ENCODE measurements at regions not wholly inside any gene's neighbourhood (a gene's known extent, or its start where the extent isn't known, plus 50 kb on each side); places are given as distances from the start of the nearest gene placed in this dataset.

DNA sequence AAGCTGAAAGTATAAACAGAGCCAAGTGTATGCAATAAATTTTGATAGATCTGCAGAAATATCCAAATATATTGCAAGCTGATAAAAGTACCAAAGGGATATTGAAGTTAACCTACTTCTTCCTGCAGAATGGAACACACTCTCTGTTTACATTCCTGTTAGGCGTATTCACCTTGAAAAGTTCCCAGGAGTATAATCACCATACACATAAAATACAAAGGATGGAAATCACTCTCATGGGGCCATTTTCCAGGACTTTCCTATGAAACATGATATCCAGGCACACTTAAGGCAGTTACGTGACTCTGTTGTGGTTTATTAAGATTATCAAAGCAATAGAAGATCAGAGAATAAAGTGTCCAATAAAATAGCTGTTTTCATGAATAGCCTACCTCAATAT, 1142.3 kb downstream of the NLGN4X start (continued):
- TF ChIP-seq, protein P1, sequence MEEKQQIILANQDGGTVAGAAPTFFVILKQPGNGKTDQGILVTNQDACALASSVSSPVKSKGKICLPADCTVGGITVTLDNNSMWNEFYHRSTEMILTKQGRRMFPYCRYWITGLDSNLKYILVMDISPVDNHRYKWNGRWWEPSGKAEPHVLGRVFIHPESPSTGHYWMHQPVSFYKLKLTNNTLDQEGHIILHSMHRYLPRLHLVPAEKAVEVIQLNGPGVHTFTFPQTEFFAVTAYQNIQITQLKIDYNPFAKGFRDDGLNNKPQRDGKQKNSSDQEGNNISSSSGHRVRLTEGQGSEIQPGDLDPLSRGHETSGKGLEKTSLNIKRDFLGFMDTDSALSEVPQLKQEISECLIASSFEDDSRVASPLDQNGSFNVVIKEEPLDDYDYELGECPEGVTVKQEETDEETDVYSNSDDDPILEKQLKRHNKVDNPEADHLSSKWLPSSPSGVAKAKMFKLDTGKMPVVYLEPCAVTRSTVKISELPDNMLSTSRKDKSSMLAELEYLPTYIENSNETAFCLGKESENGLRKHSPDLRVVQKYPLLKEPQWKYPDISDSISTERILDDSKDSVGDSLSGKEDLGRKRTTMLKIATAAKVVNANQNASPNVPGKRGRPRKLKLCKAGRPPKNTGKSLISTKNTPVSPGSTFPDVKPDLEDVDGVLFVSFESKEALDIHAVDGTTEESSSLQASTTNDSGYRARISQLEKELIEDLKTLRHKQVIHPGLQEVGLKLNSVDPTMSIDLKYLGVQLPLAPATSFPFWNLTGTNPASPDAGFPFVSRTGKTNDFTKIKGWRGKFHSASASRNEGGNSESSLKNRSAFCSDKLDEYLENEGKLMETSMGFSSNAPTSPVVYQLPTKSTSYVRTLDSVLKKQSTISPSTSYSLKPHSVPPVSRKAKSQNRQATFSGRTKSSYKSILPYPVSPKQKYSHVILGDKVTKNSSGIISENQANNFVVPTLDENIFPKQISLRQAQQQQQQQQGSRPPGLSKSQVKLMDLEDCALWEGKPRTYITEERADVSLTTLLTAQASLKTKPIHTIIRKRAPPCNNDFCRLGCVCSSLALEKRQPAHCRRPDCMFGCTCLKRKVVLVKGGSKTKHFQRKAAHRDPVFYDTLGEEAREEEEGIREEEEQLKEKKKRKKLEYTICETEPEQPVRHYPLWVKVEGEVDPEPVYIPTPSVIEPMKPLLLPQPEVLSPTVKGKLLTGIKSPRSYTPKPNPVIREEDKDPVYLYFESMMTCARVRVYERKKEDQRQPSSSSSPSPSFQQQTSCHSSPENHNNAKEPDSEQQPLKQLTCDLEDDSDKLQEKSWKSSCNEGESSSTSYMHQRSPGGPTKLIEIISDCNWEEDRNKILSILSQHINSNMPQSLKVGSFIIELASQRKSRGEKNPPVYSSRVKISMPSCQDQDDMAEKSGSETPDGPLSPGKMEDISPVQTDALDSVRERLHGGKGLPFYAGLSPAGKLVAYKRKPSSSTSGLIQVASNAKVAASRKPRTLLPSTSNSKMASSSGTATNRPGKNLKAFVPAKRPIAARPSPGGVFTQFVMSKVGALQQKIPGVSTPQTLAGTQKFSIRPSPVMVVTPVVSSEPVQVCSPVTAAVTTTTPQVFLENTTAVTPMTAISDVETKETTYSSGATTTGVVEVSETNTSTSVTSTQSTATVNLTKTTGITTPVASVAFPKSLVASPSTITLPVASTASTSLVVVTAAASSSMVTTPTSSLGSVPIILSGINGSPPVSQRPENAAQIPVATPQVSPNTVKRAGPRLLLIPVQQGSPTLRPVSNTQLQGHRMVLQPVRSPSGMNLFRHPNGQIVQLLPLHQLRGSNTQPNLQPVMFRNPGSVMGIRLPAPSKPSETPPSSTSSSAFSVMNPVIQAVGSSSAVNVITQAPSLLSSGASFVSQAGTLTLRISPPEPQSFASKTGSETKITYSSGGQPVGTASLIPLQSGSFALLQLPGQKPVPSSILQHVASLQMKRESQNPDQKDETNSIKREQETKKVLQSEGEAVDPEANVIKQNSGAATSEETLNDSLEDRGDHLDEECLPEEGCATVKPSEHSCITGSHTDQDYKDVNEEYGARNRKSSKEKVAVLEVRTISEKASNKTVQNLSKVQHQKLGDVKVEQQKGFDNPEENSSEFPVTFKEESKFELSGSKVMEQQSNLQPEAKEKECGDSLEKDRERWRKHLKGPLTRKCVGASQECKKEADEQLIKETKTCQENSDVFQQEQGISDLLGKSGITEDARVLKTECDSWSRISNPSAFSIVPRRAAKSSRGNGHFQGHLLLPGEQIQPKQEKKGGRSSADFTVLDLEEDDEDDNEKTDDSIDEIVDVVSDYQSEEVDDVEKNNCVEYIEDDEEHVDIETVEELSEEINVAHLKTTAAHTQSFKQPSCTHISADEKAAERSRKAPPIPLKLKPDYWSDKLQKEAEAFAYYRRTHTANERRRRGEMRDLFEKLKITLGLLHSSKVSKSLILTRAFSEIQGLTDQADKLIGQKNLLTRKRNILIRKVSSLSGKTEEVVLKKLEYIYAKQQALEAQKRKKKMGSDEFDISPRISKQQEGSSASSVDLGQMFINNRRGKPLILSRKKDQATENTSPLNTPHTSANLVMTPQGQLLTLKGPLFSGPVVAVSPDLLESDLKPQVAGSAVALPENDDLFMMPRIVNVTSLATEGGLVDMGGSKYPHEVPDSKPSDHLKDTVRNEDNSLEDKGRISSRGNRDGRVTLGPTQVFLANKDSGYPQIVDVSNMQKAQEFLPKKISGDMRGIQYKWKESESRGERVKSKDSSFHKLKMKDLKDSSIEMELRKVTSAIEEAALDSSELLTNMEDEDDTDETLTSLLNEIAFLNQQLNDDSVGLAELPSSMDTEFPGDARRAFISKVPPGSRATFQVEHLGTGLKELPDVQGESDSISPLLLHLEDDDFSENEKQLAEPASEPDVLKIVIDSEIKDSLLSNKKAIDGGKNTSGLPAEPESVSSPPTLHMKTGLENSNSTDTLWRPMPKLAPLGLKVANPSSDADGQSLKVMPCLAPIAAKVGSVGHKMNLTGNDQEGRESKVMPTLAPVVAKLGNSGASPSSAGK (IDR thresholded peaks at IDR 0.05) = no peak
